ENCODE measurements at regions not wholly inside any gene's neighbourhood (a gene's known extent, or its start where the extent isn't known, plus 50 kb on each side); places are given as distances from the start of the nearest gene placed in this dataset.
"Not testable (repeated sequence)": the region's sequence is repeated elsewhere in the genome, so short reads cannot be mapped to it uniquely, and the experiment has no call there.

DNA sequence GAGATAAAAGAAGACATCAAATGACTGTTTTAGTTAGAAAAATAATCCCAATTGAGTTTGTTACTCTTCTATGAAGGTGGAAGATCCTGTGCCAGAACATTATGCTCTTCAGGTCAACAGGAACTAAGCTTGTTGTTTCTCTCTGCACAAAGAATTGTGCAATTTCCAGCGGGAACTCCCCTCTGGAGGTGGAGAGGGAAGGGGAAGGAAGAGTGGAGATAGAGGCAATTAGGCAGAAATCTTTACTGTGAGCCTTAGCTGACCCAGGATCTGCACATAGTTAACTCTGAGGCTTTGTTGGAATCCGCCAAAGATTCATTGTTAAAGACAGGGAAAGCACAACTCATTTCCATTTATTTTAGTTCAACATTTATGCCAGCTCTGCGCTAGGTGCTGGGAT, 77.3 kb downstream of the SRGAP2 start:
- intact Hi-C loops (cut with micrococcal nuclease; ENCODE audit: unreplicated experiment); DNase-seq; H3K36me3 ChIP-seq (ENCODE audit: low read depth); H3K27ac ChIP-seq; H3K9me3 ChIP-seq (ENCODE audit: insufficient read depth, low read depth); H4K20me1 ChIP-seq (ENCODE audit: insufficient read depth); H3K27me3 ChIP-seq (ENCODE audit: insufficient read depth, low read depth); H3K4me1 ChIP-seq (replicated peaks; ENCODE audit: insufficient read depth); H2AFZ ChIP-seq; POLR2A ChIA-PET (ENCODE audit: unreplicated experiment); H3K79me2 ChIP-seq (ENCODE audit: low read depth); H3F3A ChIP-seq (ENCODE audit: insufficient read depth, low read depth); CTCF ChIA-PET; BruUV-seq (replicated peaks); H3K4me3 ChIP-seq; H3K4me2 ChIP-seq; H3K9me2 ChIP-seq (ENCODE audit: insufficient read depth): not testable (repeated sequence)

DNA sequence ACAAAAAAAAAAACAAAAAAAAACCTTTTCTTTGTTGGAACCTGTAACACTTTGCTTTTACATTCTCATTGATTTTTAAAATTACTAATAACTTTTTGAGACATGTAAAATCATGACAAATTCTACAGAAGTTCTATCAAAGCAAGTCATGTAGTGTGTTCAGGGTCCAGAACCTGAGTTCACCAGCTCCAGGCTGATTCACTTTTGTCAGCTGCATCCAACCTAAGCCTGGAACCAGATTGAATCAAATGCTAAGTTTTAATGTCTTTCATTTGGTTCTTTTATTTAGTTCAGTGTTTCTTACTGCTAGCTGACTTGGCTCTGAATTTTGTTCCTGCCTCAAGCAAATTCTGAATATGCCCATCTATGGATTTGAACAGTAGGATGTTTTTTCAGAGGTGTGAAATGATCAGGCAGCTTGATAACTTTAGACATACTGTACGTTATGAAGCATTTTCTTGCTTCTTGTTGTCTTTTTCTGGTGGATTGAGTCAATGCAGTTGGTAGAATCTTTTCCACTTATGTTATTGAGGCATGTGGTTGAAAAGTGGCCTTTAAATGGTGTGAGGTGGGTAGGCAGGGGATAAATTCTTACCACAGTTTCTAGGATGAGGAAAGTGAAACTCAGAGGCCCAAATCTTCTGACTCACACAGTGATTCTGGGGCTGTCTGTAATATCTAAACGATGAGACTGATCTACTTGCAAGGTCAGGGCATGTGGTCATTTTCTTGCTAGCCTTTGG, 78.7 kb downstream of the SRGAP2 start:
- DNase-seq; H3K4me1 ChIP-seq (replicated peaks; ENCODE audit: insufficient read depth); H3K36me3 ChIP-seq (ENCODE audit: low read depth); H3F3A ChIP-seq (ENCODE audit: insufficient read depth, low read depth); H3K27me3 ChIP-seq (ENCODE audit: insufficient read depth, low read depth); H3K79me2 ChIP-seq (ENCODE audit: low read depth); H3K4me3 ChIP-seq; H3K4me2 ChIP-seq; H3K27ac ChIP-seq; H3K9me3 ChIP-seq (ENCODE audit: insufficient read depth, low read depth); CTCF ChIA-PET; H2AFZ ChIP-seq; H3K9me2 ChIP-seq (ENCODE audit: insufficient read depth); POLR2A ChIA-PET (ENCODE audit: unreplicated experiment); H4K20me1 ChIP-seq (ENCODE audit: insufficient read depth); intact Hi-C loops (cut with micrococcal nuclease; ENCODE audit: unreplicated experiment): not testable (repeated sequence)
- BruUV-seq (replicated peaks) = TSS peak; percentile 78

- H3K79me2 ChIP-seq (ENCODE audit: low read depth); POLR2A ChIA-PET (ENCODE audit: unreplicated experiment); H2AFZ ChIP-seq; H3K36me3 ChIP-seq (ENCODE audit: low read depth); H3K27ac ChIP-seq; H3K9me2 ChIP-seq (ENCODE audit: insufficient read depth); H3K4me1 ChIP-seq (replicated peaks; ENCODE audit: insufficient read depth); DNase-seq; BruUV-seq (replicated peaks); H4K20me1 ChIP-seq (ENCODE audit: insufficient read depth); H3K4me2 ChIP-seq; H3K4me3 ChIP-seq; H3K9me3 ChIP-seq (ENCODE audit: insufficient read depth, low read depth); CTCF ChIA-PET; intact Hi-C loops (cut with micrococcal nuclease; ENCODE audit: unreplicated experiment); H3F3A ChIP-seq (ENCODE audit: insufficient read depth, low read depth); H3K27me3 ChIP-seq (ENCODE audit: insufficient read depth, low read depth): not testable (repeated sequence)
These were observed 82.0 kb downstream of the SRGAP2 start for GRCh38 chr1:206285024-206285960.

- CTCF ChIA-PET; H3K9me3 ChIP-seq (ENCODE audit: insufficient read depth, low read depth); H3K36me3 ChIP-seq (ENCODE audit: low read depth); H4K20me1 ChIP-seq (ENCODE audit: insufficient read depth); POLR2A ChIA-PET (ENCODE audit: unreplicated experiment); H3F3A ChIP-seq (ENCODE audit: insufficient read depth, low read depth); H3K4me1 ChIP-seq (replicated peaks; ENCODE audit: insufficient read depth); intact Hi-C loops (cut with micrococcal nuclease; ENCODE audit: unreplicated experiment); H3K4me2 ChIP-seq; H3K27ac ChIP-seq; H3K9me2 ChIP-seq (ENCODE audit: insufficient read depth); H3K79me2 ChIP-seq (ENCODE audit: low read depth); BruUV-seq (replicated peaks); H3K4me3 ChIP-seq; H2AFZ ChIP-seq; H3K27me3 ChIP-seq (ENCODE audit: insufficient read depth, low read depth); DNase-seq: not testable (repeated sequence)
These were observed 84.4 kb downstream of the SRGAP2 start for GRCh38 chr1:206287759-206288158.

GRCh38 chr1:206288453-206288852, 85.1 kb downstream of the SRGAP2 start:
- H3K4me3 ChIP-seq; H3K36me3 ChIP-seq (ENCODE audit: low read depth); H3K9me2 ChIP-seq (ENCODE audit: insufficient read depth); H4K20me1 ChIP-seq (ENCODE audit: insufficient read depth); DNase-seq; H3K9me3 ChIP-seq (ENCODE audit: insufficient read depth, low read depth); POLR2A ChIA-PET (ENCODE audit: unreplicated experiment); H3K4me2 ChIP-seq; H3F3A ChIP-seq (ENCODE audit: insufficient read depth, low read depth); intact Hi-C loops (cut with micrococcal nuclease; ENCODE audit: unreplicated experiment); H3K27me3 ChIP-seq (ENCODE audit: insufficient read depth, low read depth); BruUV-seq (replicated peaks); H3K79me2 ChIP-seq (ENCODE audit: low read depth); H3K27ac ChIP-seq; H2AFZ ChIP-seq; CTCF ChIA-PET; H3K4me1 ChIP-seq (replicated peaks; ENCODE audit: insufficient read depth): not testable (repeated sequence)

DNA sequence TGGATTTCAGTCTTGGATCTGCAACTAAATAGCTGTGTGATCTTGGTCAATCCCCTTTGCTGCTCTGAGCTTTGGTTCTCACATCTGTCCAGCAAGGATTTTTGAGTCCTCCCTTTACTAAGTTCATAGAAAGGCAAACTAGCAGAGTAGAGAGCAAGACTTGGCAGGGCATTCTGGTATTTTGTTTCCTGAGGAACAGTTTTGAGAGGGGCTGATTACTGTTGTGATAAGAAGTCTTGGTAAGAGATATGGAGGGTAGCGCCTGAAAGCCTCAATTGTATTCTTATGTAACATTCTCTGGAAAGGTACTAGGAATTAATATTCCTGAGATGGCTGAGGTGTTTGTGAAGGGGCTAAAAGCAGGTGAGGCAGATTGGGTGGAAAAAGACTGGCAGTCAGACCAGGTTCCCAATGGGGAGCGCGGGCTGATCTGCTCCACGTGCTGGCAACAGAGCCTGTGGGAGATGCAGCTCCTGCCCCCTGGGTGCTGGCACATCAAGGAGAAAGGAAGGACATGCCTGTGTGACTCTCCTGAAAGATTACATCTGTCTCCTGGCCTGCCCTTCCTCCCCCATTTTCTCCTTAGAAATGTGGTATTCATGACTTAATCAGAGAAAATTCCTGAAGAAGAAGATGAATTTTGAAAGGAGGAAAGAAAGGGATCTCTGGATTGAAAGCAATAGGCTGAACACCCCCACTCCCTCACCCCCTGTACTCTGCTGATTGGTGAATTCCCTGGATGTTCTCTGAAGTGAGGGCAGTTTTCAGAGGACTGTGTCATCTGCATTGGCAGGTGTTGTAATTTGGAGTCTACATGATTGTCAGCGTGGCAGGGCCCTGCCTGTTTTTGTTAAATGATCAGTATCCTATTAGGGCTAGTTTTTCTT, 94.0 kb downstream of the SRGAP2 start:
- H3K9me3 ChIP-seq (ENCODE audit: insufficient read depth, low read depth); H3K27me3 ChIP-seq (ENCODE audit: insufficient read depth, low read depth); H3F3A ChIP-seq (ENCODE audit: insufficient read depth, low read depth); H3K27ac ChIP-seq; DNase-seq; H2AFZ ChIP-seq; H3K4me2 ChIP-seq; H4K20me1 ChIP-seq (ENCODE audit: insufficient read depth); BruUV-seq (replicated peaks); H3K4me1 ChIP-seq (replicated peaks; ENCODE audit: insufficient read depth); H3K9me2 ChIP-seq (ENCODE audit: insufficient read depth); H3K4me3 ChIP-seq; POLR2A ChIA-PET (ENCODE audit: unreplicated experiment); H3K36me3 ChIP-seq (ENCODE audit: low read depth); H3K79me2 ChIP-seq (ENCODE audit: low read depth); intact Hi-C loops (cut with micrococcal nuclease; ENCODE audit: unreplicated experiment); CTCF ChIA-PET: not testable (repeated sequence)

GRCh38 chr1:206298032-206298392, 94.7 kb downstream of the SRGAP2 start:
- DNase-seq; BruUV-seq (replicated peaks); H3K27ac ChIP-seq; H3K9me2 ChIP-seq (ENCODE audit: insufficient read depth); H3K4me2 ChIP-seq; CTCF ChIA-PET; intact Hi-C loops (cut with micrococcal nuclease; ENCODE audit: unreplicated experiment); H2AFZ ChIP-seq; H3K79me2 ChIP-seq (ENCODE audit: low read depth); H3K27me3 ChIP-seq (ENCODE audit: insufficient read depth, low read depth); H3K36me3 ChIP-seq (ENCODE audit: low read depth); H3K4me1 ChIP-seq (replicated peaks; ENCODE audit: insufficient read depth); POLR2A ChIA-PET (ENCODE audit: unreplicated experiment); H4K20me1 ChIP-seq (ENCODE audit: insufficient read depth); H3F3A ChIP-seq (ENCODE audit: insufficient read depth, low read depth); H3K9me3 ChIP-seq (ENCODE audit: insufficient read depth, low read depth); H3K4me3 ChIP-seq: not testable (repeated sequence)

Measured in PC-9 (cell line).